ENCODE measurements at regions not wholly inside any gene's neighbourhood (a gene's known extent, or its start where the extent isn't known, plus 50 kb on each side); places are given as distances from the start of the nearest gene placed in this dataset.

DNA sequence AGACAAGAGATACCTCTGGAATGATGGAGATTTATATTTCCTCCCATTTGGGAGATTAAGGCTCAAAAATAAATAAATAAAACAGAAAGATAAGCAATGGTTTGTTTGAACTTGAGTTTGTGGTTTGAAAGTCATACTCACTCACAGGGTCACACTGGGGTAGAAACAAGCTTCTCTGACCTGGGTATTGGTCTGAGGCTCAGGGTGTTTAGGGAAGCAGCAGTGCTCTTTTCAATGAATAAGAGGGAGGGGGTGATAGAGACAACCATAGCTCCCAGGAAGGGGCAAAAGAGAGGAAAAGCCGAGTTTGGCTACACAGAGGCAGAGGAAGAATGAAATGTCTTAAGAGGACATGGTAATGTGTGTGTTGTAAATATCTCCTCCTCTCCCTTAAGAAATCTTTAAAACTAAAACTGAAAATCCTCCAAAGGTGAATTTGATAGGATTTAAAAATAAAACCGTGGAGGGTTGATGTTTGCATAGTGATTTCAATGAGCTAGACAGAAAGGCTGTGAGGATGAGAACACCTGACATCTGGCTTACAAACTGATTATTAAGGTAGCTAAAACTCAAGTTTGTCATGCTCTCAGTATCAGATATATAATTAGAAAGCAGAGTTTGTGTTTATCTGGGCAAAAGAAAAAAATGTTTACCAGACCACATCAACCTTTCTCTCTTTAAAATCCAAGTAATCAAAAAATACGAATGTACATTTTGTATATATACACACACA is 159.9 kb upstream of the TMEFF2 start:
- TF ChIP-seq, protein P1, sequence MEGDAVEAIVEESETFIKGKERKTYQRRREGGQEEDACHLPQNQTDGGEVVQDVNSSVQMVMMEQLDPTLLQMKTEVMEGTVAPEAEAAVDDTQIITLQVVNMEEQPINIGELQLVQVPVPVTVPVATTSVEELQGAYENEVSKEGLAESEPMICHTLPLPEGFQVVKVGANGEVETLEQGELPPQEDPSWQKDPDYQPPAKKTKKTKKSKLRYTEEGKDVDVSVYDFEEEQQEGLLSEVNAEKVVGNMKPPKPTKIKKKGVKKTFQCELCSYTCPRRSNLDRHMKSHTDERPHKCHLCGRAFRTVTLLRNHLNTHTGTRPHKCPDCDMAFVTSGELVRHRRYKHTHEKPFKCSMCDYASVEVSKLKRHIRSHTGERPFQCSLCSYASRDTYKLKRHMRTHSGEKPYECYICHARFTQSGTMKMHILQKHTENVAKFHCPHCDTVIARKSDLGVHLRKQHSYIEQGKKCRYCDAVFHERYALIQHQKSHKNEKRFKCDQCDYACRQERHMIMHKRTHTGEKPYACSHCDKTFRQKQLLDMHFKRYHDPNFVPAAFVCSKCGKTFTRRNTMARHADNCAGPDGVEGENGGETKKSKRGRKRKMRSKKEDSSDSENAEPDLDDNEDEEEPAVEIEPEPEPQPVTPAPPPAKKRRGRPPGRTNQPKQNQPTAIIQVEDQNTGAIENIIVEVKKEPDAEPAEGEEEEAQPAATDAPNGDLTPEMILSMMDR (IDR thresholded peaks at IDR 0.05; ENCODE audit: insufficient read depth in 1 of 2, low read depth in 1 of 2, low read length in 1 of 2, severe bottlenecking in 1 of 2, unreplicated experiment in 1 of 2) = no peak
- CTCF ChIA-PET = no interaction called here
- no peaks in the 10 kb centered on the region for H3K27me3 Mint-ChIP-seq (ENCODE audit: insufficient read depth, unreplicated experiment)
- Histone ChIP-seq H3K4me1 (no peaks in the 10 kb centered on the region), H3K27me3 (replicated peaks; ENCODE audit: control insufficient read depth, insufficient read depth, low read length) (no peaks in the 10 kb centered on the region), H3K4me3 (ENCODE audit: low read depth, low read length) (no peak overlapping the region), H3K36me3 (ENCODE audit: control insufficient read depth, insufficient read depth, low read length) (no peaks in the 10 kb centered on the region), H3K9me3 (no peaks in the 10 kb centered on the region)
- no peaks in the 10 kb centered on the region for H3K36me3 Mint-ChIP-seq (ENCODE audit: insufficient read depth, unreplicated experiment)
- POLR2A ChIA-PET = no interaction called here
- no peak overlapping the region for H3K27ac Mint-ChIP-seq (ENCODE audit: unreplicated experiment)
- no peak for DNase-seq
- no TSS peak for BruUV-seq (replicated peaks)
- H3K9me3 Mint-ChIP-seq (ENCODE audit: unreplicated experiment) = no peaks in the 10 kb centered on the region
- no peaks in the 10 kb centered on the region for H3K4me1 Mint-ChIP-seq (ENCODE audit: low read depth, unreplicated experiment)
- intact Hi-C loops (cut with micrococcal nuclease; ENCODE audit: unreplicated experiment) = no loop called here
- H3K4me3 Mint-ChIP-seq (ENCODE audit: unreplicated experiment) = no peak overlapping the region

DNA sequence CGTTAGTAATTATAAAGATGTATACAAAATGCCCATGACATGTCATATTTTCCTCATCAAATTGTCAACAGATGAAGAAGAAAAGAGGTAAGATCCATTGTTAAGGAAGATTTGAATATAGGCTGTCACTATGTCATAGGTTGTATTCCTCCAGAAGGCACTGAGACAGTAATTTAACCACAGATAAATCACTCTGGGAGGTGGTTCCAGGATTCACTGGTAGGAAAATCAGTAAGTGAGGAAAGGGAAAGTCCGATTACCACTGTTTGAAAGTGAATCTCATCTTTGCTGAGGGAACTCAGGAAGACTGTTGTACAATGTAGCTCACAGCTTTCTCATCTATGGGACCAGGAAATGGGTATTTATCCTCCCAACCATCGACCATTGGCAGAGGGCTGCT is 152.8 kb upstream of the TMEFF2 start:
- Mint-ChIP-seq H3K27me3 (ENCODE audit: insufficient read depth, unreplicated experiment) (no peaks in the 10 kb centered on the region), H3K36me3 (ENCODE audit: insufficient read depth, unreplicated experiment) (no peaks in the 10 kb centered on the region), H3K4me1 (ENCODE audit: low read depth, unreplicated experiment) (no peaks in the 10 kb centered on the region), H3K4me3 (ENCODE audit: unreplicated experiment) (no peak overlapping the region), H3K27ac (ENCODE audit: unreplicated experiment) (no peak overlapping the region), H3K9me3 (ENCODE audit: unreplicated experiment) (no peaks in the 10 kb centered on the region)
- TF ChIP-seq, protein P1 (IDR thresholded peaks at IDR 0.05; ENCODE audit: insufficient read depth in 1 of 2, low read depth in 1 of 2, low read length in 1 of 2, severe bottlenecking in 1 of 2, unreplicated experiment in 1 of 2) = no peak
- ChIA-PET CTCF (no interaction called here), POLR2A (no interaction called here)
- intact Hi-C loops (cut with micrococcal nuclease; ENCODE audit: unreplicated experiment) = no loop called here
- H3K9me3 ChIP-seq = no peaks in the 10 kb centered on the region
- H3K4me1 ChIP-seq = no peaks in the 10 kb centered on the region
- H3K27me3 ChIP-seq (replicated peaks; ENCODE audit: control insufficient read depth, insufficient read depth, low read length) = no peaks in the 10 kb centered on the region
- no peak overlapping the region for H3K4me3 ChIP-seq (ENCODE audit: low read depth, low read length)
- no peaks in the 10 kb centered on the region for H3K36me3 ChIP-seq (ENCODE audit: control insufficient read depth, insufficient read depth, low read length)
- no peak for DNase-seq
- no TSS peak for BruUV-seq (replicated peaks)

DNA sequence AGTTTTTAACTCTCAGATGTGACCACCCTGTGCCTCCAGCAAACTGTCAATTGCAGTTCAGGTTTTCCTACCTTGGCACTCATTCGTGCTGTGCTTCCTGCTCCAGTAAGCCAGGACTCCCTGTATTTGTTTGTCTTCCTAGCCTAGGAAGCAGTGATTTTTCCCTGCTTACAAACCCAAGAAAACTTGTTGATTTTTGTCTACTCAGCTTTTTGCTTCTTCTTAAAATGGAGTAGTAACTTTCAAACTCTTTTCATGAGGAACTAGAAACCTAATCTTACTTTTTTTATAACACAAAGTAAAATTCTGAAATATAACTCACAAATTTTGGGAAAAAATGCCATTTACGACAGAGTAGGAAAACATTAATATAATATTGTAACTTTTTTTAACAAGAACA is 150.6 kb upstream of the TMEFF2 start:
- no peak for DNase-seq
- BruUV-seq (replicated peaks) = no TSS peak
- H3K36me3 Mint-ChIP-seq (ENCODE audit: insufficient read depth, unreplicated experiment) = no peaks in the 10 kb centered on the region
- no peaks in the 10 kb centered on the region for H3K4me1 Mint-ChIP-seq (ENCODE audit: low read depth, unreplicated experiment)
- ChIA-PET POLR2A (no interaction called here), CTCF (no interaction called here)
- H3K4me3 Mint-ChIP-seq (ENCODE audit: unreplicated experiment) = no peak overlapping the region
- Histone ChIP-seq H3K4me3 (ENCODE audit: low read depth, low read length) (no peak overlapping the region), H3K4me1 (no peaks in the 10 kb centered on the region), H3K9me3 (no peaks in the 10 kb centered on the region), H3K27me3 (replicated peaks; ENCODE audit: control insufficient read depth, insufficient read depth, low read length) (no peaks in the 10 kb centered on the region), H3K36me3 (ENCODE audit: control insufficient read depth, insufficient read depth, low read length) (no peaks in the 10 kb centered on the region)
- intact Hi-C loops (cut with micrococcal nuclease; ENCODE audit: unreplicated experiment) = no loop called here
- no peak overlapping the region for H3K27ac Mint-ChIP-seq (ENCODE audit: unreplicated experiment)
- TF ChIP-seq, protein P1 (IDR thresholded peaks at IDR 0.05; ENCODE audit: insufficient read depth in 1 of 2, low read depth in 1 of 2, low read length in 1 of 2, severe bottlenecking in 1 of 2, unreplicated experiment in 1 of 2) = no peak
- no peaks in the 10 kb centered on the region for H3K27me3 Mint-ChIP-seq (ENCODE audit: insufficient read depth, unreplicated experiment)
- H3K9me3 Mint-ChIP-seq (ENCODE audit: unreplicated experiment) = no peaks in the 10 kb centered on the region
